C4-2B (cell line): ENCODE measurements at regions not wholly inside any gene's neighbourhood (a gene's known extent, or its start where the extent isn't known, plus 50 kb on each side); places are given as distances from the start of the nearest gene placed in this dataset.

Experiments
- CTCF ChIP-seq: fragments of 450-650 bp; conservative IDR thresholded peaks from 2 replicates; pipeline ENCODE4 v1.5.1; 2017; ENCODE audit warnings: mild to moderate bottlenecking
- ZFX ChIP-seq: fragments of 450-650 bp; IDR thresholded peaks from 2 replicates; pipeline ENCODE4 v1.6.1; 2017

DNA sequence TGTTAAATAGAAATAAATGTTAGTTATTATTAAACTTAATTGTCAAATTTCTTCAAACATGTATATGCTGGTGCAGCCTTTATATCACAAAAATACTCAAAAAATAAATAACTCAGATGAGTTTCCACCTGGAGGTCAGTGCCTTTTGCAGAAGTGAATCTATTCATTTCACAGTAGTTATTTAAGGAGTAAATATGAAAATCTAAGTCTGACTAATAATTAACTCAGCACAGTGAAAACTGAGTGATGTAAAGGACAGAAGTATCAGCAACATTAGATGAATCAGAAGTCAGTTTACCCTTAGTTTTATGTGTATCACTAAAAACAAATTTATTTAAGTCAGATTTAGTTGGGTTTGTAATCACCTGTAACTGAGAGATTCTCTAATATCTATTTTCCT lies 2135.4 kb downstream of the MRPL39 start:
- no peak for TF ChIP-seq CTCF
- TF ChIP-seq ZFX: no peak
